OCI-LY3 (cell line): ENCODE measurements at regions not wholly inside any gene's neighbourhood (a gene's known extent, or its start where the extent isn't known, plus 50 kb on each side); places are given as distances from the start of the nearest gene placed in this dataset.

Source experiments
- H2AFZ ChIP-seq: fragments of 200-600, 300-600 bp; shearing (Covaris generic); 2 replicates; pipeline ENCODE4 v1.6.0; 2014; ENCODE audit warnings: antibody characterized with exemption, low read depth, low read length
- H3K27ac ChIP-seq: fragments of 200-600, 300-600 bp; sonication (generic); 2 replicates; pipeline ENCODE4 v1.5.1; 2014; ENCODE audit warnings: mild to moderate bottlenecking, low read length, moderate library complexity, mixed read lengths
- H3K27me3 ChIP-seq: fragments of 200-600, 300-600 bp; sonication (generic); 2 replicates; pipeline ENCODE4 v1.6.1; 2014; ENCODE audit warnings: low read depth, low read length, mixed read lengths
- H3K36me3 ChIP-seq: fragments of 200-600, 300-600 bp; sonication (generic); replicated peaks from 2 replicates; pipeline ENCODE3; 2014; ENCODE audit warnings: low read depth, low read length, mixed read lengths
- H3K4me1 ChIP-seq: fragments of 300-600, 200-600 bp; sonication (generic); 2 replicates; pipeline ENCODE4 v1.6.1; 2014; ENCODE audit warnings: low read length, mixed read lengths
- H3K4me2 ChIP-seq: fragments of 200-600, 300-600 bp; sonication (generic); 2 replicates; pipeline ENCODE4 v1.6.1; 2014; ENCODE audit warnings: low read length, mixed read lengths
- H3K4me3 ChIP-seq: fragments of 300-600, 200-600 bp; sonication (generic); 2 replicates; pipeline ENCODE4 v1.5.1; 2014; ENCODE audit warnings: antibody characterized with exemption, mild to moderate bottlenecking, low read length, moderate library complexity
- H3K79me2 ChIP-seq: fragments of 300-600, 200-600 bp; shearing (Covaris generic); 2 replicates; pipeline ENCODE4 v1.6.1; 2014; ENCODE audit warnings: mild to moderate bottlenecking, low read length, mixed read lengths
- H3K9ac ChIP-seq: fragments of 300-600, 200-600 bp; shearing (Covaris generic); 2 replicates; pipeline ENCODE4 v1.6.0; 2014; ENCODE audit warnings: mild to moderate bottlenecking, low read length, moderate library complexity
- H3K9me3 ChIP-seq: fragments of 200-600, 300-600 bp; shearing (Covaris generic); 2 replicates; pipeline ENCODE4 v1.6.1; 2014; ENCODE audit warnings: low read length, mixed read lengths; ENCODE audit not compliant: insufficient read depth
- H4K20me1 ChIP-seq: fragments of 200-600, 300-600 bp; sonication (generic); 2 replicates; pipeline ENCODE4 v1.6.1; 2016; ENCODE audit warnings: low read length, mixed read lengths; ENCODE audit not compliant: insufficient read depth
- EZH2phosphoT487 ChIP-seq: fragments of 200-600 bp; shearing (Covaris generic); IDR thresholded peaks from 2 replicates; pipeline ENCODE4 v1.6.1; 2018; ENCODE audit warnings: antibody characterized with exemption, mixed run types, low read depth
- TF ChIP-seq, protein P1 (sequence below): fragments of 200-600, 300-600 bp; sonication (generic); IDR thresholded peaks from 2 replicates; pipeline ENCODE4 v1.5.1; 2014; ENCODE audit warnings: antibody characterized with exemption, low read length, low read depth

DNA sequence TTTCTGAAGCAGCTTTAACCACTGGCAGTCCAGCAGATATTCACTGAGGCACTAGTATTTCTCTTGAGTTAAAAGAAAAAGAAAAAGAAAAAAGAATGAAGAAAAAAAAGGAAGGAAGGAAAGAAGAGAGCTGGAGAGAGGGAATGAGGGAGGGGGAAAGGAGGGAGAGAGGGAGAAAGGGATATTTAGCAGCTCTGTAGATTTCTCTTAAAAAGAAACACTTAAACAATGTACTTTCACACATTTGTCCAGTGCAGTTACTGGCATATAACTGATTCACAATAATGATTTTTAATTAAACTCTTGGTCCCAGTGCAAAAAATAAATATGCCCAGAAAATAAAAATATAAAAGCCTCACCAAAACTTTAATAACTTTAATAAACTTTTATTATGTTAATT is 386.4 kb downstream of the KCNJ2 start:
- no peaks in the 10 kb centered on the region for H3K27me3 ChIP-seq
- H3K4me1 ChIP-seq, result peaks cover 14% of the 10 kb centered on the region
- H4K20me1 ChIP-seq, result no peaks in the 10 kb centered on the region
- H3K9ac ChIP-seq, result no peak overlapping the region
- no peak overlapping the region for H2AFZ ChIP-seq
- H3K4me3 ChIP-seq, result no peak overlapping the region
- H3K27ac ChIP-seq, result no peak overlapping the region
- H3K4me2 ChIP-seq, result no peak overlapping the region
- H3K9me3 ChIP-seq, result no peaks in the 10 kb centered on the region
- H3K79me2 ChIP-seq, result no peaks in the 10 kb centered on the region
- no peak for TF ChIP-seq EZH2phosphoT487
- TF ChIP-seq, protein P1, sequence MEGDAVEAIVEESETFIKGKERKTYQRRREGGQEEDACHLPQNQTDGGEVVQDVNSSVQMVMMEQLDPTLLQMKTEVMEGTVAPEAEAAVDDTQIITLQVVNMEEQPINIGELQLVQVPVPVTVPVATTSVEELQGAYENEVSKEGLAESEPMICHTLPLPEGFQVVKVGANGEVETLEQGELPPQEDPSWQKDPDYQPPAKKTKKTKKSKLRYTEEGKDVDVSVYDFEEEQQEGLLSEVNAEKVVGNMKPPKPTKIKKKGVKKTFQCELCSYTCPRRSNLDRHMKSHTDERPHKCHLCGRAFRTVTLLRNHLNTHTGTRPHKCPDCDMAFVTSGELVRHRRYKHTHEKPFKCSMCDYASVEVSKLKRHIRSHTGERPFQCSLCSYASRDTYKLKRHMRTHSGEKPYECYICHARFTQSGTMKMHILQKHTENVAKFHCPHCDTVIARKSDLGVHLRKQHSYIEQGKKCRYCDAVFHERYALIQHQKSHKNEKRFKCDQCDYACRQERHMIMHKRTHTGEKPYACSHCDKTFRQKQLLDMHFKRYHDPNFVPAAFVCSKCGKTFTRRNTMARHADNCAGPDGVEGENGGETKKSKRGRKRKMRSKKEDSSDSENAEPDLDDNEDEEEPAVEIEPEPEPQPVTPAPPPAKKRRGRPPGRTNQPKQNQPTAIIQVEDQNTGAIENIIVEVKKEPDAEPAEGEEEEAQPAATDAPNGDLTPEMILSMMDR, result no peak
- H3K36me3 ChIP-seq, result no peaks in the 10 kb centered on the region

DNA sequence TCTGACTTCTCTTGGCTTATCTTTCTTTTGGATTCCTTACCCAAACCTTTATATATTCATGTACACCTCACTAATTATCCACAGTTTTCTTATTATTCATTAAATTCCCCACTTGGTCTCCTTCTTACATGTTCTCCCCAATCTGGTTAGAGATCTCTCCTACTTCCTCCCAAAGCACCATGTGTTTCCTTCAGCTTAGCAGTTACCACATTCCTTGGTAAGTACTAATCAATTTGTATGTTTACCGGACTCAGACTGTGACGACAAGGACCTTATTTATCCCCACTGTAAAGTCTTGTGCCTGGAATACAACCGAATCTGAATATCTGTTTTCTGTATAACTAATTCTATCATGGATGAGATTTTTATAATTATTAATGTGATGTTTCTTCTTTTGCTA is 389.5 kb downstream of the KCNJ2 start:
- H3K36me3 ChIP-seq, result no peaks in the 10 kb centered on the region
- H3K27me3 ChIP-seq, result no peaks in the 10 kb centered on the region
- no peak overlapping the region for H2AFZ ChIP-seq
- no peak overlapping the region for H3K9ac ChIP-seq
- H3K79me2 ChIP-seq, result no peaks in the 10 kb centered on the region
- no peak overlapping the region for H3K4me2 ChIP-seq
- H3K4me3 ChIP-seq, result no peak overlapping the region
- H4K20me1 ChIP-seq, result no peaks in the 10 kb centered on the region
- no peak overlapping the region for H3K27ac ChIP-seq
- H3K9me3 ChIP-seq, result no peaks in the 10 kb centered on the region
- H3K4me1 ChIP-seq, result no peaks in the 10 kb centered on the region
- TF ChIP-seq EZH2phosphoT487, result no peak
- TF ChIP-seq, protein P1, result no peak

DNA sequence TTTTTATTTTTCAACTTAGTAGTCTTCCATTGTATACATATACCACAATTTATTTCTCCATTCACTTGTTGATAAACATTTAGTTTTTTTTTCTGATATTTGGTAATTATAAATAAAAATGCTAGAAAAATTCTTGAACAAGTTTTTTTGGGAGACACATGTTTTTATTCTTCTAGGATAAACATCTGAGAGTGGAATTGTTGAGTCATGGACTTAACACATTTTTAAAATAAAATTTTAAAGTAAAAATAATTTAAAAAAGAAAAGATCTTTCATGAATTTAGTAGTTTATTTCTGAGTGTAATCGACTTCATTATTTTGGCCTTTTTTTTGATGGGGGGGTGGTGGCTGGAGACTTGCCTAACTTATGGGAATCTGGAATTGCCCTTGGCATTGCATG is 391.1 kb downstream of the KCNJ2 start:
- Histone ChIP-seq H4K20me1 (no peaks in the 10 kb centered on the region), H3K4me3 (no peak overlapping the region), H3K27ac (no peak overlapping the region), H3K9me3 (no peaks in the 10 kb centered on the region), H3K27me3 (no peaks in the 10 kb centered on the region), H3K36me3 (no peaks in the 10 kb centered on the region), H3K4me2 (no peak overlapping the region), H3K79me2 (no peaks in the 10 kb centered on the region), H2AFZ (no peak overlapping the region), H3K4me1 (no peaks in the 10 kb centered on the region), H3K9ac (no peak overlapping the region)
- TF ChIP-seq, protein P1, result no peak
- TF ChIP-seq EZH2phosphoT487, result no peak

DNA sequence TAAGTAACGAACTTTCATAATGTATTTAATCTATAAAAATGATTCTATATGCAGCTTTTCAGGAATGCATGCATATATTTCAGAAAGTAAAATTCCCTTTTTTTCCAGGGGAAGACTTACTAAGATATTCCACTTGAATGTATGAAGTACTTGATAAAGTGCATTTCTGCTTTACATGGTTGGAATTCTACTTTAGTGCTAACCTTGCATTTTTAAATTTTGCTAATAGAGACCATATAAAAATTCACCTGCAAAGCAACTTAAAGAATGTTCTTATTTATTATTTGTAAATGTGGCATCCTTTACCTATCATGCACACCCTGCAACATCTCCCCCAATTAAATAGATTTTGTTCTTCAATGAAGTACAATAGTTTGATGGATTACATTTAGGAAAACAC is 392.8 kb downstream of the KCNJ2 start:
- Histone ChIP-seq H3K36me3 (no peaks in the 10 kb centered on the region), H3K9me3 (no peaks in the 10 kb centered on the region), H3K4me3 (no peak overlapping the region), H3K9ac (no peak overlapping the region), H3K4me2 (no peak overlapping the region), H3K79me2 (no peaks in the 10 kb centered on the region), H4K20me1 (no peaks in the 10 kb centered on the region), H3K4me1 (no peaks in the 10 kb centered on the region), H3K27ac (no peak overlapping the region), H3K27me3 (no peaks in the 10 kb centered on the region), H2AFZ (no peak overlapping the region)
- TF ChIP-seq, protein P1, result no peak
- no peak for TF ChIP-seq EZH2phosphoT487
